Activated CD8-positive, alpha-beta memory T cell treated with anti-CD3 and anti-CD28 coated beads for 4 hours (primary cell): ENCODE measurements at regions not wholly inside any gene's neighbourhood (a gene's known extent, or its start where the extent isn't known, plus 50 kb on each side); places are given as distances from the start of the nearest gene placed in this dataset.
"Not testable (repeated sequence)": the region's sequence is repeated elsewhere in the genome, so short reads cannot be mapped to it uniquely, and the experiment has no call there.

Experiments
- DNase-seq, 2 donors: peaks; one replicate each; pipeline ENCODE4 v3.0.0-alpha.2; 2020; ENCODE audit warnings: low read depth in 2 of 2

GRCh38 chr15:26126819-26127387 lies 263.8 kb upstream of the ATP10A start:
- no peak for DNase-seq

GRCh38 chr15:26126070-26126469 lies 262.9 kb upstream of the ATP10A start:
- DNase-seq: no peak

GRCh38 chr15:26125664-26126063 lies 262.5 kb upstream of the ATP10A start:
- no peak for DNase-seq

GRCh38 chr15:26119322-26119721 lies 256.2 kb upstream of the ATP10A start:
- no peak for DNase-seq

- DNase-seq: no peak
Measured at GRCh38 chr15:26115229-26115943, 252.3 kb upstream of the ATP10A start.

- DNase-seq: not testable (repeated sequence)
Measured at GRCh38 chr15:26114128-26114527, 251.0 kb upstream of the ATP10A start.

- DNase-seq: no peak
Measured at GRCh38 chr15:26113296-26113695, 250.2 kb upstream of the ATP10A start.

- no peak for DNase-seq
Measured at GRCh38 chr15:26109203-26109602, 246.1 kb upstream of the ATP10A start.

- DNase-seq: no peak
Measured at GRCh38 chr15:26106556-26106955, 243.4 kb upstream of the ATP10A start.

- DNase-seq: no peak
Measured at GRCh38 chr15:26103002-26103404, 239.9 kb upstream of the ATP10A start.

GRCh38 chr15:26102365-26102764 lies 239.2 kb upstream of the ATP10A start:
- DNase-seq: no peak

- DNase-seq: no peak
Measured at GRCh38 chr15:26101443-26101842, 238.3 kb upstream of the ATP10A start.

GRCh38 chr15:26098801-26099200 lies 235.7 kb upstream of the ATP10A start:
- DNase-seq: no peak

GRCh38 chr15:26097216-26097615 lies 234.1 kb upstream of the ATP10A start:
- DNase-seq: no peak

- DNase-seq: no peak
Measured at GRCh38 chr15:26096581-26096980, 233.5 kb upstream of the ATP10A start.

GRCh38 chr15:26095710-26096330 lies 232.7 kb upstream of the ATP10A start:
- no peak for DNase-seq

- DNase-seq: no peak
Measured at GRCh38 chr15:26091184-26091583, 228.1 kb upstream of the ATP10A start.

GRCh38 chr15:26087881-26088280 lies 224.8 kb upstream of the ATP10A start:
- DNase-seq: no peak

- DNase-seq: no peak
Measured at GRCh38 chr15:26087395-26087794, 224.3 kb upstream of the ATP10A start.

- no peak for DNase-seq
Measured at GRCh38 chr15:26084771-26085170, 221.6 kb upstream of the ATP10A start.

GRCh38 chr15:26083896-26084295 lies 220.8 kb upstream of the ATP10A start:
- no peak for DNase-seq

- no peak for DNase-seq
Measured at GRCh38 chr15:26083457-26083856, 220.3 kb upstream of the ATP10A start.
